HG02623 (cell line): ENCODE measurements at regions not wholly inside any gene's neighbourhood (a gene's known extent, or its start where the extent isn't known, plus 50 kb on each side); places are given as distances from the start of the nearest gene placed in this dataset.
"Not testable (repeated sequence)": the region's sequence is repeated elsewhere in the genome, so short reads cannot be mapped to it uniquely, and the experiment has no call there.

Source experiments
- ATAC-seq: cut with Tn5 transposase; IDR thresholded peaks from one replicate; pipeline ENCODE4 v1.9.1; 2021; ENCODE audit warnings: moderate library complexity; ENCODE audit not compliant: unreplicated experiment

- ATAC-seq, result not testable (repeated sequence)
Measured at GRCh38 chr13:62151724-62152123, 736.1 kb upstream of the PCDH20 start.

- ATAC-seq, result no peak
Measured at GRCh38 chr13:62142048-62142447, 726.4 kb upstream of the PCDH20 start.

DNA sequence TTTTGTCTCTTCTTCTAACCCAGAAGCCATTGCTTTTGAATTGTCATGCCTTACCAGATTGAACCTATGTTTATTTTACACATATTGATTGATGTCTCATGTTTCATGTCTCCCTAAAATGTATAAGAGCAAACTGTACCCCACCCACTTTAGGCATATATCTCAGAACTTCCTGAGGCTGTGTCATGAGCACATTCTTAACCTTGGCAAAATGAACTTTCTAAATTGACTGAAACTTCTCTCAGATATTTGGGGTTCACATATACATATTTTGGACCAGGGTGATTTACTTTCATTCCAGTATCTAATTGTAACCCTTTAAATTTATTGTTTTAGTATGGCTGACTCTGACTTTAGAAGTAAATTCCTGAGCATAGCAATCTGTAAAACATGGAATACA is 723.9 kb upstream of the PCDH20 start:
- ATAC-seq, result no peak

GRCh38 chr13:62137629-62138405 is 722.2 kb upstream of the PCDH20 start:
- no peak for ATAC-seq

DNA sequence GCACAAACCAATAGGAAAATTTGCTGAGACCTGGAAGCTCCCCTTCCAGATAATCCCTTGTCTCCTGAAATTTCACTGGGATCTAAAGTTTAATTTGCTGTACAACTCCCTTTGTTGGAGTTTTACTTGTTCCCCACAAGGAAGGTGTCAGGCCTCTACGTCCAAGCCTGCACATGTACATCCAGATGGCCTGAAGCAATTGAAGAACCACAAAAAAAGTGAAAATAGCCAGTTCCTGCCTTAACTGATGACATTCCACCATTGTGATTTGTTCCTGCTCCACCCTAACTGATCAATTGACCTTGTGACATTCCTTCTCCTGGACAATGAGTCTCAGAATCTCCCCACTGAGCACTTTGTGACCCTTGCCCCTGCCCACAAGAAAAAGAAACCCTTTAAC is 716.0 kb upstream of the PCDH20 start:
- no peak for ATAC-seq

- ATAC-seq, result no peak
Measured at GRCh38 chr13:62130062-62130970, 714.7 kb upstream of the PCDH20 start.

- no peak for ATAC-seq
Measured at GRCh38 chr13:62129000-62129551, 713.4 kb upstream of the PCDH20 start.

DNA sequence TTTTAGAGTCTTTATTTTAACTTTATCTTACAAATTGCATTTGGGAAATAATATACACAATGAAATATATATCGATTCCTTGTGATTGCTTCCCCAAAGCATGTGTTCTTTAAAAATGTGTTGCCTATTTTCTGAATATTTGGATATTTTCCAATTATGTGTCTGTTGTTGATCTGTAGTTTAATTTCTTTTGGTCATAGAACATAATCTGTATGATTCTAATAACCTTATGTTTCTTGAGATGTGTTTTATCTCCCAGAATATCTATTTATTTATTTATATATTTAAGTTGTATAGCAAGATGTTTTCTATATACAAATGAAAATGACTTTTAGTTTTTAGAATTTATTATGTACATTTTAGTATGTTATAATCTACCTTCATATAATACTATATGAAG is 710.8 kb upstream of the PCDH20 start:
- ATAC-seq, result no peak

GRCh38 chr13:62125451-62125850 is 709.8 kb upstream of the PCDH20 start:
- ATAC-seq, result no peak

DNA sequence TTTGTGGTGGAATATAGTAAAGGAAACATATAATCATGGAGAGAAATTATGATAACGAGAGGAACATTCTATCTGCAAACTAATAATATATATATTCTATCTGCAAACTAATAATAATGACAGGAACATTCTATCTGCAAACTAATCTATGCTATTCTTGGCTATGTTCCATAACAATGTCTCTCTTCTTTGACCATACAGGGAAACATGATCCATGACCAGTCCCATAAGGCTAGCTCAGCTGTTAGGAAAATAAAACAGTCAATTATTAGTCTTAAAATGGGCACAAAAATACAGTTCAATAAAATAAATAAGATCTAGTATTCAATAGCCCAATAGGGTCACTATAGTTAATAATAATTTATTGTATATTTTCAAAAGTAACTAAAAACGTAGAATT is 707.8 kb upstream of the PCDH20 start:
- no peak for ATAC-seq

- no peak for ATAC-seq
Measured at GRCh38 chr13:62122434-62122833, 706.8 kb upstream of the PCDH20 start.

DNA sequence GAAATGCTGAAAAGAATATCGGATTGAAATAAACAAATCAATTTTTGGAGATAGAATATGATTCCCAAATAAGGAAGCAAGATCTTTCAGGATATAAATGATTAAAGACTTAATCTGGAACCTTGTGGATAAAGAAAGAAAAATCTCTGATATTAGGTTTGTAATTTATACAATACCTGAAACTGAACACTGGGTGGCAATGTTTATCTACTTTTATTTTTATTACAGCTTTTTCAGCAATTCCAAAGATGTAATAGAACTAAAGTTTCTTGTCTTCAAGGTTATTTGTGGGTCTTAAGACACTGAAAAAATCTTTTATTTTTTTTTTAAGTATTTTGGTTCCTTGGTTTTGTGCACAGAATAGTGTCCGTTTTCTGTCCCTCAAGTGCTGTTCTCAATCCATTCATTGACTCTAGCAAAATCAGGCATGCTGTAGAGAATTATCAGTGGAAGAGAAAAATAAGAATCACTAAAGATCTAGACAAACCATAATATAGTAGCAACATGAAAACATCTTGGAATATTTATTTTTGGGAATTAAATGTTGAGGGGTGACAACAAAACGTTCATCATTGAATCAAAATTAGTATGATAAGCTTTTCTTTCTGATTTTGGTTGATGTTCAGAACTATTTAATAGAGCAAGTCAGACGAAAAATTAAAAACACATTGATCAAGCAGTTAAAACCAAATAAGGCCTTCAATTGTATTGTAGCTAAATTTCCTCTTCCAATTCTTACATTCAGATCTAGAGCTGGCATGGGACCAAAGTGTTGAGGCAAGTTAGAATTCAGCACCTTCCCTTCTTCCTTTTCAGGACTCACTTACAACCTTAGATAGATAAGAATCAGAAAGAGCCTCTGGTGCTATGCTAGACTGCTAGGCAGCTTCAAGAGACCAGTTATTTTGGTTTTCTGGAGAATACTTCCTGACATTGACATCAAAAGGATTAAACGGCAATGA is 704.4 kb upstream of the PCDH20 start:
- ATAC-seq, result no peak

DNA sequence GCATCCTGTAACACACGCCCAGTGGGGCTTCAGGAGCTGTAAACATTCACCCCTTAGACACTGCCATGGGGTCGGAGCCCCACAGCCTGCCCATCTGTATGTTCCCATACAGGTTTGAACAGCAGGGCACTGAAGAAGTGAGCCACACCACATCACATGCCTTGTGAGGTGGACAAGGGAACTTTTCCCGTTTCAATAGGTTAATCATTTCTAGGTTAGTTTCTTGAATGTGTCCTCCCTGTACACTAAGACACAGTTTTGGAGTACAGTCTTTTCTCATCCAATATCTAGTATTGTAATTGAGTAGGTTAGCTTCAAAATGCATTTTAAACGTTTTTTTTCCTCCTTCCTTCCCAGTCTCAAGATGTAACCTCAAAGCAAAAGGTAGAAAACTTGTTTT is 700.2 kb upstream of the PCDH20 start:
- no peak for ATAC-seq

- no peak for ATAC-seq
Measured at GRCh38 chr13:62113179-62113578, 697.5 kb upstream of the PCDH20 start.

DNA sequence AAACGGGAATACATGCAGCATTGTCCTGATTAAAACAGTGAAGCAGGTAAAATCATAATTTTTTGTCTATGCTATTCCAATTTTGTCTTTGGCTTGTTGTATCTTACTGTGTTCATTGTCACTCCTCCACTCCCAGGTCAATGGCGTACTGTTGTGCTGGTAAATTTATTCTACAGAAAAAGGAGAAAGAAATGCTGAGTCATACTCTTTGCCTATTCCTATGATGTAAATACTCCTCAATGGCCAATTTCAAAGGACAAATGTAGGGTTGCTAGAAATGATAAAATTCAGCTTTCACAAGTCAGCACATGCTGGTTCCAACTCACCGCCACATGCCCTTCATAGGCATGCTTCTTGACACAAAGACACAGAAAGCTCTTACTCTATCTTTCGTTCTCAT is 694.4 kb upstream of the PCDH20 start:
- no peak for ATAC-seq

- not testable (repeated sequence) for ATAC-seq
Measured at GRCh38 chr13:62104136-62104535, 688.5 kb upstream of the PCDH20 start.

GRCh38 chr13:62096652-62097051 is 681.0 kb upstream of the PCDH20 start:
- no peak for ATAC-seq

DNA sequence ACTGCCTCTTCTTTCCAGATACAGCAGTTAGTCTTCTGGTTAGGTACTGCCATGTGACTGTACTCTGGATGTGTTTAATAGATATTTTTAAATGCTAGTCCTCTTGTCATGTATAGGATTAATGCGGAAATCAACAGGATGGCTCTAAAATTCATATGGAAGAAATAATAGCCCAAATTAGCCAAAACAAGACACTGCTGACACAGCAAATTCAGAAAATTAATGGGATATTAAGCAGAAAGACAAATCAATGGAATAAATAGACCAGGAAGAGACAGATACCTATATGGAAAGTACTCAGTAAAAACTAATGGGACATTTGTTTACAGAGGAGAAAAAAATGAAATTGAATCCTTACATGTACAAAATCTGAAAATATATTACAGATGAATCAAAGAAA is 679.3 kb upstream of the PCDH20 start:
- ATAC-seq, result no peak

GRCh38 chr13:62093984-62094780 is 678.5 kb upstream of the PCDH20 start:
- no peak for ATAC-seq

DNA sequence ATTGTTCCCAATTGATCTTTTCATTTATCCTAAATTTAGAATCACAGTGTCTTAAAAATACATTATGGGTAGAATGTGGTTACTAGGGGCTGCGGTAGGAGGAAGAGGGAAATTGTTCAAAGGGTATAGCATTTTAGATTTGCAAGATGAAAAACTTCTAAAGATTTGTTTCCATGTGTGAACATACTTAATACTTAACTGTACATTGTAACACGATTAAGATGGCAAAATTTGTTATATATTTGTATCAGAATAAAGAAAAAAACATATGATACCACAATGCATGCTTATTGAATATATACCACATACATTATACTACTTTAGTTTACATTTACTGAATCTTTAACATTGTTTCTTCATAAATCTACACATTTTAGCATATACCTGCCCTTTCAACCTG is 677.3 kb upstream of the PCDH20 start:
- no peak for ATAC-seq
